Panc1 (cell line): ENCODE measurements at regions not wholly inside any gene's neighbourhood (a gene's known extent, or its start where the extent isn't known, plus 50 kb on each side); places are given as distances from the start of the nearest gene placed in this dataset.

Experiments
- ATAC-seq: fragments of 200-7000 bp; cut with Tn5 transposase; 2 replicates; pipeline ENCODE4 v1.9.1; 2020; ENCODE audit warnings: mild to moderate bottlenecking, moderate library complexity
- BruUV-seq: library from RNA; stranded (reverse); fragments of 400-500 nt; replicated peaks from 2 replicates; lab custom pipeline; 2021; lab: Mats Ljungman, UMichigan
- CTCF ChIA-PET: fragments of 300-600 bp; sonication (Branson Sonifier 250); formaldehyde crosslinking; loops from one replicate; lab custom pipeline; 2022; ENCODE audit warnings: antibody characterized with exemption; lab: Charles Lee
- POLR2A ChIA-PET: fragments of 300-600 bp; sonication (Branson Sonifier 250); formaldehyde crosslinking; loops from one replicate; lab custom pipeline; 2022; ENCODE audit warnings: antibody characterized with exemption; lab: Charles Lee
- DNase-seq: peaks from one replicate; pipeline ENCODE4 v3.0.0-alpha.2; 2010; ENCODE audit warnings: low read depth, low spot score
- H3K27ac ChIP-seq: 2 replicates; pipeline ENCODE4 v1.5.1; 2011; ENCODE audit warnings: mild to moderate bottlenecking, low read length, inconsistent platforms
- H3K27me3 ChIP-seq: fragments of 200-500 bp; sonication (Bioruptor generic); 2 replicates; pipeline ENCODE4 v1.6.0; 2014; ENCODE audit warnings: low read length, inconsistent platforms; ENCODE audit not compliant: control insufficient read depth, insufficient read depth
- H3K36me3 ChIP-seq: fragments of 200-500 bp; sonication (Bioruptor generic); 2 replicates; pipeline ENCODE4 v1.5.1; 2014; ENCODE audit warnings: inconsistent platforms, mild to moderate bottlenecking, low read length, moderate library complexity; ENCODE audit not compliant: control insufficient read depth, insufficient read depth
- H3K4me1 ChIP-seq: 2 replicates; pipeline ENCODE4 v1.5.1; 2011; ENCODE audit warnings: inconsistent platforms, mild to moderate bottlenecking, low read length, moderate library complexity; ENCODE audit not compliant: control insufficient read depth, insufficient read depth
- H3K4me3 ChIP-seq, 2 experiments: 2 replicates each; pipeline ENCODE4 v1.5.1; 2011 to 2012; ENCODE audit warnings: low read depth in 2 of 2, low read length in 2 of 2, mild to moderate bottlenecking in 2 of 2, inconsistent platforms in 1 of 2, moderate library complexity in 1 of 2
- H3K9me3 ChIP-seq: fragments of 200-500 bp; sonication (Bioruptor generic); 2 replicates; pipeline ENCODE4 v1.5.1; 2014; ENCODE audit warnings: low read depth, mild to moderate bottlenecking, inconsistent platforms, low read length, moderate library complexity; ENCODE audit not compliant: control insufficient read depth, insufficient read depth
- POLR2AphosphoS5 ChIP-seq: IDR thresholded peaks from 2 replicates; pipeline ENCODE4 v1.6.1; 2012; ENCODE audit warnings: mild to moderate bottlenecking, low read depth, low read length, moderate library complexity
- REST ChIP-seq, 2 experiments: IDR thresholded peaks; 2 replicates each; pipeline ENCODE4 v1.6.1; 2011 to 2012; ENCODE audit warnings: low read depth in 2 of 2, control low read depth in 1 of 2, low read length in 1 of 2, mild to moderate bottlenecking in 1 of 2, moderate library complexity in 1 of 2; ENCODE audit not compliant: insufficient read depth in 1 of 2
- SIN3A ChIP-seq: IDR thresholded peaks from 2 replicates; pipeline ENCODE4 v1.6.1; 2012; ENCODE audit warnings: low read depth, mild to moderate bottlenecking, low read length, moderate library complexity, borderline replicate concordance; ENCODE audit not compliant: insufficient read depth
- TCF7L2 ChIP-seq: IDR thresholded peaks from 2 replicates; pipeline ENCODE4 v1.6.1; 2011; ENCODE audit warnings: mild to moderate bottlenecking, low read depth, low read length, inconsistent platforms
- in situ Hi-C: cut with HindIII; loops from 2 replicates; pipeline ENCODE4 v1.10.0; 2016; ENCODE audit warnings: low sequenced_read_pairs, low pct_unique_long_range_greater_than_20kb
- intact Hi-C: fragments of 100-400 bp; cut with micrococcal nuclease; formaldehyde crosslinking; loops from one replicate; pipeline ENCODE4 v1.10.0; 2022; ENCODE audit not compliant: unreplicated experiment
- TF ChIP-seq, protein P1 (sequence below): fragments of 450-650 bp; IDR thresholded peaks from 2 replicates; pipeline ENCODE4 v1.5.1; 2017; ENCODE audit warnings: mild to moderate bottlenecking

- intact Hi-C loops (no loop called here), in situ Hi-C loops (no loop called here)
- Histone ChIP-seq H3K27ac (no peak overlapping the region), H3K4me3 (no peak overlapping the region), H3K27me3 (no peaks in the 10 kb centered on the region), H3K4me1 (no peaks in the 10 kb centered on the region), H3K36me3 (no peaks in the 10 kb centered on the region), H3K9me3 (no peaks in the 10 kb centered on the region)
- ChIA-PET POLR2A (no interaction called here), CTCF (no interaction called here)
- no peak for ATAC-seq
- DNase-seq = no peak
- BruUV-seq = no TSS peak
- TF ChIP-seq TCF7L2 (no peak), SIN3A (no peak), REST (IDR thresholded peaks at IDR 0.05; ENCODE audit: insufficient read depth in 1 of 2, low read depth in 2 of 2, low read length in 1 of 2) (no peak), POLR2AphosphoS5 (no peak)
- TF ChIP-seq, protein P1, sequence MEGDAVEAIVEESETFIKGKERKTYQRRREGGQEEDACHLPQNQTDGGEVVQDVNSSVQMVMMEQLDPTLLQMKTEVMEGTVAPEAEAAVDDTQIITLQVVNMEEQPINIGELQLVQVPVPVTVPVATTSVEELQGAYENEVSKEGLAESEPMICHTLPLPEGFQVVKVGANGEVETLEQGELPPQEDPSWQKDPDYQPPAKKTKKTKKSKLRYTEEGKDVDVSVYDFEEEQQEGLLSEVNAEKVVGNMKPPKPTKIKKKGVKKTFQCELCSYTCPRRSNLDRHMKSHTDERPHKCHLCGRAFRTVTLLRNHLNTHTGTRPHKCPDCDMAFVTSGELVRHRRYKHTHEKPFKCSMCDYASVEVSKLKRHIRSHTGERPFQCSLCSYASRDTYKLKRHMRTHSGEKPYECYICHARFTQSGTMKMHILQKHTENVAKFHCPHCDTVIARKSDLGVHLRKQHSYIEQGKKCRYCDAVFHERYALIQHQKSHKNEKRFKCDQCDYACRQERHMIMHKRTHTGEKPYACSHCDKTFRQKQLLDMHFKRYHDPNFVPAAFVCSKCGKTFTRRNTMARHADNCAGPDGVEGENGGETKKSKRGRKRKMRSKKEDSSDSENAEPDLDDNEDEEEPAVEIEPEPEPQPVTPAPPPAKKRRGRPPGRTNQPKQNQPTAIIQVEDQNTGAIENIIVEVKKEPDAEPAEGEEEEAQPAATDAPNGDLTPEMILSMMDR = no peak
These were observed 344.6 kb upstream of the UBE2E2 start for GRCh38 chr3:22858486-22858885.

- Histone ChIP-seq H3K27me3 (no peaks in the 10 kb centered on the region), H3K4me1 (no peaks in the 10 kb centered on the region), H3K4me3 (no peak overlapping the region), H3K36me3 (no peaks in the 10 kb centered on the region), H3K9me3 (no peaks in the 10 kb centered on the region), H3K27ac (no peak overlapping the region)
- in situ Hi-C loops (no loop called here), intact Hi-C loops (no loop called here)
- CTCF ChIA-PET = no interaction called here
- POLR2A ChIA-PET = no interaction called here
- ATAC-seq (no peak), DNase-seq (no peak)
- no TSS peak for BruUV-seq
- TF ChIP-seq POLR2AphosphoS5 (no peak), REST (IDR thresholded peaks at IDR 0.05; ENCODE audit: insufficient read depth in 1 of 2, low read depth in 2 of 2, low read length in 1 of 2) (no peak), SIN3A (no peak), TCF7L2 (no peak)
- TF ChIP-seq, protein P1 = no peak
These were observed 343.5 kb upstream of the UBE2E2 start for GRCh38 chr3:22859618-22860017.
